HG03064 (cell line): ENCODE measurements at regions not wholly inside any gene's neighbourhood (a gene's known extent, or its start where the extent isn't known, plus 50 kb on each side); places are given as distances from the start of the nearest gene placed in this dataset.

ENCODE experiments used
- ATAC-seq: cut with Tn5 transposase; IDR thresholded peaks from one replicate; pipeline ENCODE4 v1.9.1; 2021; ENCODE audit warnings: low read depth; ENCODE audit not compliant: unreplicated experiment

- ATAC-seq: no peak
These were observed 460.1 kb upstream of the NCAM2 start for GRCh38 chr21:20538039-20538658.

- ATAC-seq: no peak
These were observed 452.8 kb upstream of the NCAM2 start for GRCh38 chr21:20545454-20545853.

GRCh38 chr21:20551939-20552338 is 446.3 kb upstream of the NCAM2 start:
- no peak for ATAC-seq

GRCh38 chr21:20554785-20555184 is 443.4 kb upstream of the NCAM2 start:
- ATAC-seq: no peak

DNA sequence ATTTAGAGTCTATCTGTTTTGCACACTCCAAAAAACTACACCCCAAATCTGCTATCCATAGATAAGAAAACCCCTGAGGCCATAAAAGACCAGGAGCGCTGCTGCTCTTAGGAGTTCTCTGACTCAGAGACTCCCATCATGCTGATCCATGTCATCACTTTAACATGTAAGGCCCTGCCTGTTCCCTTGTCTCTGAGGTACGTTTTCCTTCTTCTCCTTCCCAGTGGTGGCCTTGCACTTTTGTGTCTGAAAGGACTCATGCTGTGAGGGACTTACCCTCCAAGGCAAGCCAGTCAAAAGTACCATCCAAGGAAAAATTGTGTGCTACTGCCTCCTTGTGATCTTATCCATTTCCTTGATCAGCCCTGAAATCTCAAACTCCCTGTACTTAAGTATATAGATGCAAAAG is 427.4 kb upstream of the NCAM2 start:
- no peak for ATAC-seq

GRCh38 chr21:20572582-20572981 is 425.6 kb upstream of the NCAM2 start:
- ATAC-seq: no peak

GRCh38 chr21:20581361-20581760 is 416.8 kb upstream of the NCAM2 start:
- no peak for ATAC-seq

- no peak for ATAC-seq
These were observed 406.9 kb upstream of the NCAM2 start for GRCh38 chr21:20591284-20591683.

DNA sequence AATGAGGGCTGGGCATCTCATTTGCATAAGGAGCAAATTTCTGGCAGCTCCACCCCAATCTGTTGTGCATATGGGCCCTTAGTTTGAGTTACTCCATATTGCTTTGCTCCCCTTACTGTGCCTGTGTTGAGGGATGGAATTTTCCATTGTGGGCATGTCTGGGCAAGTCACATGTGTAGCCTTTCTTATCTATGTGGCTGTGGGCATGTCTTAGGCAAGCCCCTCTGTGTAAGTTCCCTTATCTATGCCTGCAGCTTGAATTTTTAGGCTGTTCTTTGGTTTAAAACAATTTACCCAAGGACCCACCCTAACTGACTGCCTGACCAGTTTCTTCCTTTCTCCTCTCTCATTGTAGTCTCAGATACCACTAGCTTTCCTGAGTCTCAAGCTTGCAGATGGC is 405.7 kb upstream of the NCAM2 start:
- ATAC-seq: no peak

DNA sequence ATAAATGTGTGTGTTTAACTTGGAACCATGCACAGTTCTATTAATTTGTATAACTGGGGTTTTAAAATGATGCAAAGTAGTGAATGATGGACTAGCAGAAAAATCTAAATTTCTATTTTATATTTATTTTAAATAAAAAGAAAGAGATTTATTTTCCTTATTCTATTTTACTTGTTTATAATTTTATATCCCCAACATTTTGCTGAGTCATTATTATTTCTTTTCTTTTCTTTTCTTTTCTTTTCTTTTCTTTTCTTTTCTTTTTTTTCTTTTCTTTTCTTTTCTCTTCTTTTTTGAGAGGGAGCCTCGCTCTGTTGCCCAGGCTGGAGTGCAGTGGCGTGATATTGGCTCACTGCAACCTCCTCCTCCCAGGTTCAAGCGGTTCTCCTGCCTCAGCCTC is 395.0 kb upstream of the NCAM2 start:
- no peak for ATAC-seq

DNA sequence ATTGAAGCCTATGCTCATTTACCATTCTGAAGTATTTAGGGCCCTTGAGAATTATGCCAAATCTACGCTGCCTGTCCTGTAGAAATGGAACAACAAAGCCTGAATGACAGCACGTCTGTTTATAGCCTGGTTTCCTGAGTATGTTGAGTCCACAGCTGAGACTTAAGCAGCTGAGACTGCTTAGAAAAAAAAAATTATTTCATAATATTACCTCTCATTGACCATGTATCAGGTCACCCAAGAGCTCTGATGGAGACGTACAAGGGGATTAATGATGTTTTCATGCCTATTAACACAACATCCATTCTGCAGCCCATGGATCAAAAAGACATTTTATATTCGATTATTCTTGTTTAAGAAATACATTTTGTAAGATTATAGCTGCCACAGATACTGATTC is 387.2 kb upstream of the NCAM2 start:
- ATAC-seq: no peak

GRCh38 chr21:20613654-20614053 is 384.6 kb upstream of the NCAM2 start:
- no peak for ATAC-seq

DNA sequence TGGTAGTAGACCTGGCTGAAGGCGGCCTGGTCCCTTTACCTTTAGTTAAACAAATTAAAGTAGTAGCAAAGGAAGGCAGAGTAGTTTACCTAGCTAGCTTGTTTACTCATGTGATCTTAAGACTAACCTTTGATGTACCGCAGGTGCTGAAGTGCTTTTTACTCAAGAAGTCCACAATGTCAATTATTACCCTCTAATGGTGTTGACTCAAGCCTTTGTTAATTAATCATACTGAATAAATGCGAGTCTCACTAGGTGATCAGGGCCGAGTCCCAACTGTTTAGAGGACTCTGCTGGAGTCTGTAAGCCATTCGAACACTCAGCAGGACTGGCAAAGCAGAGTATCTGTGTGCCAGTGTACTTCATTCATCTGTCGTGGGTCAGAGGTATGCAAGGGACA is 381.1 kb upstream of the NCAM2 start:
- no peak for ATAC-seq

DNA sequence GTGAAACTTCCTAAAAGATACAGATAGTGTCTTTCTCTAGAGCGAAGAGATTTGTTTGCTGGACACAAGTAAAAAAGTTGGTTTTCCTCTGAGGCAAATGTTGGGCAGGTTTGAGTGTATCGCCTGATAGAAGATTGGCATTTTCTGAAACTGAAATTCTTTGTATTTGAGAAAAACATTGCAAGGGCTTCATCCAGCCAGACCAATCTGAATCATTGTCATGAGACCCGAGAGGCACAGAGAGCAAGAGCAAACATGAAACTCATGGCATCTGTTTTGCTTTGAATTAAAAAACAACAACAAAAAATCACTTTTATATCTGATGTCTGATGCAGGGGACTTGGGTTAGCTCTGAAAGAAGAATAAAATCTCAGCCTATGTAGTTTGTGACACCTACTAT is 379.3 kb upstream of the NCAM2 start:
- ATAC-seq: no peak

GRCh38 chr21:20627594-20627993 is 370.6 kb upstream of the NCAM2 start:
- no peak for ATAC-seq

DNA sequence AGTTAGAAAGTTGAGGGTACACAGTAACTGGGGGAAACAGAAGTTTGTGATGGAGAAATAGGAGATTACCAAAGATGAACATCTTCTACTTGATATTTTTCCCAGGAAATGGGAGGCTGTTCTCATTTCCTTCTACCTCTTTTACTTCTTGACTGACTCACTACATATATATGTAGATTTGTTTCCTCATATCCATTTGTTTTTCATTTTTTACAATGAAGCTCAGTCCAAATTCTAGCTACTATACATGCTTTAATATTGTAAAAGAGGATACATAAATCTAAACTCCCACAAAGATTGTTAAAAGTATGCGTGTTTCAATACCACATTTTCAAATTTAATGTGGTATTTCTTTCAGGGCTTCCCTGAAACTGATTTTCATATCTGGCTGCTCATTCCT is 366.6 kb upstream of the NCAM2 start:
- ATAC-seq: no peak

- no peak for ATAC-seq
These were observed 359.2 kb upstream of the NCAM2 start for GRCh38 chr21:20639026-20639425.

DNA sequence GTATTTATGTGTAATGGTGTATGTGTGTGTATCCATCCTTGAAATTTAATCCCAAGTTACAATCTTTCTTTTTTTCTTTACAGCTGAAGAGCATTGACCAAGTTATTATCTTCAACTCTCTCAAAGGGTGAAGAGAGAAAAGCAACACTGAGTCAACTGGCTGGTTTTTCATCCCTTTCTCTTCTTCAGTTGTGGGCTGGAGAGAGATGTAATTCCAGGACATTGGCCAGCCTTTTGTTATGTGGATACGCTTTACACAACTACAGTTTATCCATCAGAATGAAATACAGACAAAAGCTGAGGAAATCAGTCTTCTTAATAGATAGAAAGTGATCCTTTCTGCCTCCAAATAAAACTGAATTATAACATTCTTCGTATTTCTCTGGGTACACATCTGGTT is 357.0 kb upstream of the NCAM2 start:
- ATAC-seq: no peak

- no peak for ATAC-seq
These were observed 355.5 kb upstream of the NCAM2 start for GRCh38 chr21:20642681-20643080.

DNA sequence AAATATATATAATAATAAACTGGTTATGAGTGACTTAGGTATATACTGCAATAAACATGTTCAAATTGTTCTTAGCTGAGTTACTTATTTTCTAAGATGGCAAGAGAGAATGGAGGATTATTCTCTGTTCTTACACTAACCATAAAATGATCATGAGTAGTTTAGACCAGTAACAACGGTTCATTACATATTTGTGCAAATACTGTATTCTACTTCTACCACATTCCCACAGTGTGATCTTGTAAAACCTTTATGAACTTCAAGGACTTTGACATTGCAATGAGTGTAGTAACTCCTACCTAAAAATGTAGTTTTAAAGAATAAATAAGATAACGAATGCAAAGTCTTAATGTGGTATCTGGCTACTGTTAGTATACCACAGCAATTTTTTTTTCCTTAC is 353.7 kb upstream of the NCAM2 start:
- ATAC-seq: no peak

- no peak for ATAC-seq
These were observed 352.9 kb upstream of the NCAM2 start for GRCh38 chr21:20645344-20645743.

GRCh38 chr21:20646431-20647165 is 351.6 kb upstream of the NCAM2 start:
- ATAC-seq: no peak

- no peak for ATAC-seq
These were observed 350.6 kb upstream of the NCAM2 start for GRCh38 chr21:20647607-20648006.
